NCI-H2171 (cell line): ENCODE measurements at regions not wholly inside any gene's neighbourhood (a gene's known extent, or its start where the extent isn't known, plus 50 kb on each side); places are given as distances from the start of the nearest gene placed in this dataset.

ENCODE experiments used
- DNase-seq: peaks from one replicate; lab custom pipeline; 2025; lab: John Stamatoyannopoulos, UW

- no peak for DNase-seq
These were observed 362.9 kb downstream of the ZEB2 start for GRCh38 chr2:144156736-144157640.

GRCh38 chr2:144154205-144154604 lies 365.7 kb downstream of the ZEB2 start:
- no peak for DNase-seq

GRCh38 chr2:144152817-144153271 lies 367.1 kb downstream of the ZEB2 start:
- no peak for DNase-seq

- DNase-seq: no peak
These were observed 368.1 kb downstream of the ZEB2 start for GRCh38 chr2:144151851-144152250.

GRCh38 chr2:144151405-144151804 lies 368.5 kb downstream of the ZEB2 start:
- DNase-seq: no peak

GRCh38 chr2:144147356-144147755 lies 372.6 kb downstream of the ZEB2 start:
- no peak for DNase-seq

GRCh38 chr2:144146876-144147275 lies 373.0 kb downstream of the ZEB2 start:
- DNase-seq: no peak

GRCh38 chr2:144146076-144146475 lies 373.8 kb downstream of the ZEB2 start:
- no peak for DNase-seq

GRCh38 chr2:144143294-144144151 lies 376.4 kb downstream of the ZEB2 start:
- no peak for DNase-seq

- DNase-seq: no peak
These were observed 379.0 kb downstream of the ZEB2 start for GRCh38 chr2:144140891-144141290.

GRCh38 chr2:144137705-144138428 lies 382.1 kb downstream of the ZEB2 start:
- DNase-seq: no peak

GRCh38 chr2:144137272-144137671 lies 382.6 kb downstream of the ZEB2 start:
- DNase-seq: no peak

- DNase-seq: no peak
These were observed 383.5 kb downstream of the ZEB2 start for GRCh38 chr2:144136297-144137010.

- DNase-seq: no peak
These were observed 385.8 kb downstream of the ZEB2 start for GRCh38 chr2:144133936-144134665.

- no peak for DNase-seq
These were observed 387.6 kb downstream of the ZEB2 start for GRCh38 chr2:144132357-144132756.

GRCh38 chr2:144131042-144131441 lies 388.9 kb downstream of the ZEB2 start:
- DNase-seq: no peak

- no peak for DNase-seq
These were observed 389.4 kb downstream of the ZEB2 start for GRCh38 chr2:144130551-144130950.

- no peak for DNase-seq
These were observed 391.7 kb downstream of the ZEB2 start for GRCh38 chr2:144128130-144128746.

GRCh38 chr2:144127693-144128092 lies 392.2 kb downstream of the ZEB2 start:
- no peak for DNase-seq

GRCh38 chr2:144126302-144126701 lies 393.6 kb downstream of the ZEB2 start:
- DNase-seq: no peak
